SK-N-SH (cell line): ENCODE measurements at regions not wholly inside any gene's neighbourhood (a gene's known extent, or its start where the extent isn't known, plus 50 kb on each side); places are given as distances from the start of the nearest gene placed in this dataset.

ENCODE experiments used
- CTCF ChIA-PET: fragments of 300-600, 350-600 bp; formaldehyde crosslinking; extraction: SDS; loops from one replicate; lab custom pipeline; 2021; lab: Yijun Ruan, JAX
- POLR2A ChIA-PET: fragments of 350-600 bp; sonication (Branson Sonifier 250); formaldehyde crosslinking; extraction: SDS; loops from one replicate; lab custom pipeline; 2020; ENCODE audit warnings: antibody characterized with exemption, inconsistent platforms; lab: Yijun Ruan, JAX
- DNase-seq: peaks from one replicate; pipeline ENCODE4 v3.0.0; 2012
- H2AFZ ChIP-seq: fragments of 200-600 bp; sonication (generic); 2 replicates; pipeline ENCODE4 v1.8.1; 2016; ENCODE audit warnings: antibody characterized with exemption, mild to moderate bottlenecking, low read depth
- H3F3A ChIP-seq: fragments of 200-600 bp; sonication (generic); replicated peaks from 2 replicates; pipeline ENCODE3; 2016; ENCODE audit warnings: antibody characterized with exemption, mild to moderate bottlenecking; ENCODE audit not compliant: insufficient read depth
- H3K27ac ChIP-seq, 2 experiments: fragments of 200-500 bp in 1 of 2; fragments of 200-600 bp in 1 of 2; sonication (Bioruptor generic) in 1 of 2; sonication (generic), shearing (Covaris generic) in 1 of 2; 2 replicates each; pipeline versions ENCODE4 v1.5.1 to v1.6.1; 2014 to 2016; ENCODE audit warnings: low read depth in 2 of 2, inconsistent platforms in 1 of 2, low read length in 1 of 2, mild to moderate bottlenecking in 1 of 2, mixed read lengths in 1 of 2
- H3K27me3 ChIP-seq: fragments of 200-600 bp; sonication (generic), shearing (Covaris generic); 2 replicates; pipeline ENCODE4 v1.6.1; 2016; ENCODE audit warnings: mixed run types; ENCODE audit not compliant: insufficient read depth
- H3K36me3 ChIP-seq, 2 experiments: fragments of 200-500 bp in 1 of 2; fragments of 200-600 bp in 1 of 2; sonication (Bioruptor generic) in 1 of 2; sonication (generic) in 1 of 2; replicated peaks in 1 of 2; 2 replicates each; pipeline versions ENCODE3 to v1.5.1; 2014 to 2016; ENCODE audit warnings: low read length in 1 of 2, mild to moderate bottlenecking in 1 of 2; ENCODE audit not compliant: insufficient read depth in 2 of 2, control insufficient read depth in 1 of 2
- H3K4me1 ChIP-seq, 2 experiments: fragments of 200-500 bp in 1 of 2; fragments of 200-600 bp in 1 of 2; sonication (Bioruptor generic) in 1 of 2; sonication (generic), shearing (Covaris generic) in 1 of 2; 2 replicates each; pipeline versions ENCODE4 v1.5.1 to v1.6.1; 2014 to 2016; ENCODE audit warnings: low read depth in 1 of 2, low read length in 1 of 2, mixed run types in 1 of 2; ENCODE audit not compliant: insufficient read depth in 2 of 2, control insufficient read depth in 1 of 2
- H3K4me2 ChIP-seq: fragments of 200-600 bp; sonication (generic), shearing (Covaris generic); 2 replicates; pipeline ENCODE4 v1.6.1; 2017; ENCODE audit warnings: mixed run types
- H3K4me3 ChIP-seq, 2 experiments: fragments of 200-500 bp in 1 of 2; fragments of 200-600 bp in 1 of 2; sonication (Bioruptor generic) in 1 of 2; sonication (generic), shearing (Covaris generic) in 1 of 2; 2 replicates each; pipeline versions ENCODE4 v1.5.1 to v1.8.1; 2014 to 2016; ENCODE audit warnings: low read depth in 2 of 2, inconsistent platforms in 1 of 2, low read length in 1 of 2, mild to moderate bottlenecking in 1 of 2, mixed read lengths in 1 of 2, moderate library complexity in 1 of 2
- H3K79me2 ChIP-seq: fragments of 200-600 bp; sonication (generic); 2 replicates; pipeline ENCODE4 v1.8.1; 2017; ENCODE audit warnings: mild to moderate bottlenecking; ENCODE audit not compliant: insufficient read depth
- H3K9ac ChIP-seq: fragments of 200-600 bp; sonication (generic); 2 replicates; pipeline ENCODE4 v1.6.1; 2017; ENCODE audit warnings: mixed run types
- H3K9me2 ChIP-seq: fragments of 200-600 bp; sonication (generic); 2 replicates; pipeline ENCODE4 v1.6.1; 2017; ENCODE audit warnings: mixed run types
- H3K9me3 ChIP-seq: fragments of 200-600 bp; sonication (generic); 2 replicates; pipeline ENCODE4 v1.6.1; 2017; ENCODE audit warnings: mixed run types, mild to moderate bottlenecking, moderate library complexity
- H4K20me1 ChIP-seq: fragments of 200-600 bp; sonication (generic); 2 replicates; pipeline ENCODE4 v1.6.1; 2017; ENCODE audit warnings: mild to moderate bottlenecking, mixed run types; ENCODE audit not compliant: insufficient read depth
- ELF1 ChIP-seq: IDR thresholded peaks from 2 replicates; pipeline ENCODE4 v1.4.0; 2012
- FOSL2 ChIP-seq: IDR thresholded peaks from 2 replicates; pipeline ENCODE4 v1.4.0; 2012; ENCODE audit warnings: low read depth, mild to moderate bottlenecking, moderate library complexity, borderline replicate concordance
- FOXJ3 ChIP-seq: sonication (generic); formaldehyde crosslinking; IDR thresholded peaks from 2 replicates; pipeline ENCODE4 v1.5.1; 2020; ENCODE audit warnings: mild to moderate bottlenecking, missing genetic modification reagents
- GABPA ChIP-seq: IDR thresholded peaks from 2 replicates; pipeline ENCODE4 v1.4.0; 2012; ENCODE audit warnings: low read depth, mild to moderate bottlenecking
- GATA2 ChIP-seq: sonication (generic); formaldehyde crosslinking; IDR thresholded peaks from 2 replicates; pipeline ENCODE4 v1.5.0; 2020; ENCODE audit warnings: mild to moderate bottlenecking, missing genetic modification reagents
- JUND ChIP-seq: IDR thresholded peaks from 2 replicates; pipeline ENCODE4 v1.4.0; 2012
- MXI1 ChIP-seq: IDR thresholded peaks from 2 replicates; pipeline ENCODE4 v1.6.1; 2012; ENCODE audit warnings: mild to moderate bottlenecking, low read depth, low read length, improper control_type of control experiment
- NFIC ChIP-seq: IDR thresholded peaks from 2 replicates; pipeline ENCODE4 v1.4.0; 2012; ENCODE audit warnings: borderline replicate concordance
- NRF1 ChIP-seq: IDR thresholded peaks from 2 replicates; pipeline ENCODE4 v1.6.1; 2012; ENCODE audit warnings: low read depth, mild to moderate bottlenecking, low read length
- POLR2AphosphoS5 ChIP-seq: IDR thresholded peaks from 2 replicates; pipeline ENCODE4 v1.6.1; 2012; ENCODE audit warnings: low read depth, low read length
- RCOR1 ChIP-seq: fragments of 150-350 bp; IDR thresholded peaks from 2 replicates; pipeline ENCODE4 v1.6.1; 2017; ENCODE audit warnings: antibody characterized with exemption, low read length
- SIN3A ChIP-seq: IDR thresholded peaks from 2 replicates; pipeline ENCODE4 v1.6.1; 2012; ENCODE audit warnings: low read depth, mild to moderate bottlenecking, low read length, moderate library complexity, borderline replicate concordance
- SMC3 ChIP-seq: IDR thresholded peaks from 2 replicates; pipeline ENCODE4 v1.6.1; 2012; ENCODE audit warnings: low read depth, low read length, improper control_type of control experiment
- TAF1 ChIP-seq: IDR thresholded peaks from 2 replicates; pipeline ENCODE4 v1.6.1; 2012; ENCODE audit warnings: low read depth, mild to moderate bottlenecking, low read length, moderate library complexity, borderline replicate concordance
- TCF12 ChIP-seq: IDR thresholded peaks from 2 replicates; pipeline ENCODE4 v1.4.0; 2012
- WGBS: methylation state at CpG from one replicate; pipeline ENCODE4 v1.1.6; 2017; ENCODE audit warnings: low lambda C conversion rate; 5-methylcytosine and 5-hydroxymethylcytosine counted together
- TF ChIP-seq, protein P1 (sequence below): IDR thresholded peaks from 2 replicates; pipeline ENCODE4 v1.4.0; 2012; ENCODE audit warnings: low read depth
- TF ChIP-seq, protein P2 (sequence below): fragments of 150-350 bp; IDR thresholded peaks from 2 replicates; pipeline ENCODE4 v1.6.1; 2017; ENCODE audit warnings: antibody characterized with exemption, low read length, low read depth, borderline replicate concordance
- TF ChIP-seq, protein P3 (sequence below): IDR thresholded peaks from 2 replicates; pipeline ENCODE4; 2012
- TF ChIP-seq, protein P4 (sequence below): IDR thresholded peaks from 2 replicates; pipeline ENCODE4 v1.4.0; 2012; ENCODE audit warnings: low read depth, borderline replicate concordance
- TF ChIP-seq, protein P5 (sequence below): fragments of 200-600 bp; sonication (generic); IDR thresholded peaks from 2 replicates; pipeline ENCODE4 v1.6.1; 2017; ENCODE audit warnings: antibody characterized with exemption, mild to moderate bottlenecking, moderate library complexity
- TF ChIP-seq, protein P6 (sequence below): fragments of 150-350 bp; IDR thresholded peaks from 2 replicates; pipeline ENCODE4 v1.6.1; 2016; ENCODE audit warnings: mild to moderate bottlenecking, low read depth, low read length
- TF ChIP-seq, protein P7 (sequence below): IDR thresholded peaks from 2 replicates; pipeline ENCODE4 v1.4.0; 2012; ENCODE audit warnings: low read depth, borderline replicate concordance

DNA sequence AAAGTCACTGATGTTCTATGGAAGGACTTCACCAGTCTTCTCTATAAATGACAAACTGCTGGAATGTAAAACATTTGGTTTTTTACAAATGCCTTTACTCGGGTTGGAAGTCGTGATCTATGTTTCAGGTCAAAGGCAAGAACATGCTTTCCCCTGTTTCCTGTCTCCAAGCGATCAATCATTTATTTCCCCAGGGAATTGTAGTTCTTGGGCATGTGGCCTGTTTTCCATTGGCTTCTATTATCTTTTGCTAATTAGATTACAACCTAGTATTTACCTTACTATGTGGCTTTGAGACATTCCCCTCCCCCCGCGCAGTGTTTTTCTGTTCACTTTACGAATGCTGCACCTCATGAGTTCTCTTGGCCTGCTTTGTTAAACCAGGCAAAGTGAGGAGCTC is 684.2 kb downstream of the EPHA4 start:
- Histone ChIP-seq H3K4me1 (no peaks in the 10 kb centered on the region), H3K27me3 (no peaks in the 10 kb centered on the region), H3F3A (no peaks in the 10 kb centered on the region), H3K9ac (no peak overlapping the region), H3K79me2 (no peaks in the 10 kb centered on the region), H3K9me2 (no peaks in the 10 kb centered on the region), H2AFZ (no peak overlapping the region), H3K4me2 (no peak overlapping the region), H3K4me3 (no peak overlapping the region), H3K36me3 (no peaks in the 10 kb centered on the region), H3K9me3 (no peaks in the 10 kb centered on the region), H3K27ac (no peak overlapping the region), H4K20me1 (no peaks in the 10 kb centered on the region)
- POLR2A ChIA-PET, result no interaction called here
- 41% methylated on average over 6 of the region's 6 CpGs for WGBS
- CTCF ChIA-PET, result no interaction called here
- DNase-seq, result no peak
- TF ChIP-seq GATA2 (CRISPR knock-in tag) (no peak), MXI1 (no peak), TAF1 (no peak), NFIC (no peak), SIN3A (no peak)
- TF ChIP-seq, protein P1, sequence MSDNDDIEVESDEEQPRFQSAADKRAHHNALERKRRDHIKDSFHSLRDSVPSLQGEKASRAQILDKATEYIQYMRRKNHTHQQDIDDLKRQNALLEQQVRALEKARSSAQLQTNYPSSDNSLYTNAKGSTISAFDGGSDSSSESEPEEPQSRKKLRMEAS, result no peak

DNA sequence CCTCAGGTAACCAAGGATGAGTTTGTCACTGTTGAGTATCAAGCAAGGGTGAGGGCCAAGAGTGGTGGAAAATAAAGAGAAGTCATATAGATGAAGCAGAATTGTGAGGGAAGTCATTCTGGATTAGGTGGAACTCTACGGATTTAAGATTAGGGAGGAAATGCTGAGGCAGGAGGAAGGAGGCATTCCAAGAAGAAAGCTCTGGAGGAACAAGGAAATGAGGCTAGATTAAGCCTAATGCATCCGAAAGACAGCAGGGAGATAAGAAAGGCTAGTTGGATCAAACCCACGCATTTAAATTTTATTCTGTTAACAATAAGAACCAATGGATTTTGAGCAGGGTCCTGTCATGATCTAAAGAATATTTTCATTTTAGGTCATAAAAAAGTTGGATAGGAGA is 681.2 kb downstream of the EPHA4 start:
- no peaks in the 10 kb centered on the region for H3K9me3 ChIP-seq
- H3K27me3 ChIP-seq, result no peaks in the 10 kb centered on the region
- POLR2A ChIA-PET, result no interaction called here
- no peaks in the 10 kb centered on the region; a peak in 1 of 4 replicates for H3K4me1 ChIP-seq
- H3K9ac ChIP-seq, result no peak overlapping the region
- no peaks in the 10 kb centered on the region for H3K79me2 ChIP-seq
- no peak overlapping the region for H3K4me2 ChIP-seq
- no peak overlapping the region for H3K27ac ChIP-seq
- TF ChIP-seq ELF1, result no peak
- TF ChIP-seq GABPA, result no peak
- no peak for TF ChIP-seq JUND
- TF ChIP-seq FOSL2, result no peak
- no peak for TF ChIP-seq NFIC
- no peak for TF ChIP-seq POLR2AphosphoS5
- TF ChIP-seq SIN3A, result no peak
- no peak for TF ChIP-seq FOXJ3 (CRISPR knock-in tag)
- TF ChIP-seq, protein P2, sequence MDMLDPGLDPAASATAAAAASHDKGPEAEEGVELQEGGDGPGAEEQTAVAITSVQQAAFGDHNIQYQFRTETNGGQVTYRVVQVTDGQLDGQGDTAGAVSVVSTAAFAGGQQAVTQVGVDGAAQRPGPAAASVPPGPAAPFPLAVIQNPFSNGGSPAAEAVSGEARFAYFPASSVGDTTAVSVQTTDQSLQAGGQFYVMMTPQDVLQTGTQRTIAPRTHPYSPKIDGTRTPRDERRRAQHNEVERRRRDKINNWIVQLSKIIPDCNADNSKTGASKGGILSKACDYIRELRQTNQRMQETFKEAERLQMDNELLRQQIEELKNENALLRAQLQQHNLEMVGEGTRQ, result no peak
- no peak for TF ChIP-seq TCF12
- TF ChIP-seq SMC3, result no peak
- TF ChIP-seq, protein P3, sequence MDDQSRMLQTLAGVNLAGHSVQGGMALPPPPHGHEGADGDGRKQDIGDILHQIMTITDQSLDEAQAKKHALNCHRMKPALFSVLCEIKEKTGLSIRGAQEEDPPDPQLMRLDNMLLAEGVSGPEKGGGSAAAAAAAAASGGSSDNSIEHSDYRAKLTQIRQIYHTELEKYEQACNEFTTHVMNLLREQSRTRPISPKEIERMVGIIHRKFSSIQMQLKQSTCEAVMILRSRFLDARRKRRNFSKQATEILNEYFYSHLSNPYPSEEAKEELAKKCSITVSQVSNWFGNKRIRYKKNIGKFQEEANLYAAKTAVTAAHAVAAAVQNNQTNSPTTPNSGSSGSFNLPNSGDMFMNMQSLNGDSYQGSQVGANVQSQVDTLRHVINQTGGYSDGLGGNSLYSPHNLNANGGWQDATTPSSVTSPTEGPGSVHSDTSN, result no peak
- TF ChIP-seq, protein P4, sequence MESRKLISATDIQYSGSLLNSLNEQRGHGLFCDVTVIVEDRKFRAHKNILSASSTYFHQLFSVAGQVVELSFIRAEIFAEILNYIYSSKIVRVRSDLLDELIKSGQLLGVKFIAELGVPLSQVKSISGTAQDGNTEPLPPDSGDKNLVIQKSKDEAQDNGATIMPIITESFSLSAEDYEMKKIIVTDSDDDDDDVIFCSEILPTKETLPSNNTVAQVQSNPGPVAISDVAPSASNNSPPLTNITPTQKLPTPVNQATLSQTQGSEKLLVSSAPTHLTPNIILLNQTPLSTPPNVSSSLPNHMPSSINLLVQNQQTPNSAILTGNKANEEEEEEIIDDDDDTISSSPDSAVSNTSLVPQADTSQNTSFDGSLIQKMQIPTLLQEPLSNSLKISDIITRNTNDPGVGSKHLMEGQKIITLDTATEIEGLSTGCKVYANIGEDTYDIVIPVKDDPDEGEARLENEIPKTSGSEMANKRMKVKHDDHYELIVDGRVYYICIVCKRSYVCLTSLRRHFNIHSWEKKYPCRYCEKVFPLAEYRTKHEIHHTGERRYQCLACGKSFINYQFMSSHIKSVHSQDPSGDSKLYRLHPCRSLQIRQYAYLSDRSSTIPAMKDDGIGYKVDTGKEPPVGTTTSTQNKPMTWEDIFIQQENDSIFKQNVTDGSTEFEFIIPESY, result no peak
- TF ChIP-seq NRF1, result no peak
- no peak for TF ChIP-seq RCOR1
- TF ChIP-seq, protein P5, sequence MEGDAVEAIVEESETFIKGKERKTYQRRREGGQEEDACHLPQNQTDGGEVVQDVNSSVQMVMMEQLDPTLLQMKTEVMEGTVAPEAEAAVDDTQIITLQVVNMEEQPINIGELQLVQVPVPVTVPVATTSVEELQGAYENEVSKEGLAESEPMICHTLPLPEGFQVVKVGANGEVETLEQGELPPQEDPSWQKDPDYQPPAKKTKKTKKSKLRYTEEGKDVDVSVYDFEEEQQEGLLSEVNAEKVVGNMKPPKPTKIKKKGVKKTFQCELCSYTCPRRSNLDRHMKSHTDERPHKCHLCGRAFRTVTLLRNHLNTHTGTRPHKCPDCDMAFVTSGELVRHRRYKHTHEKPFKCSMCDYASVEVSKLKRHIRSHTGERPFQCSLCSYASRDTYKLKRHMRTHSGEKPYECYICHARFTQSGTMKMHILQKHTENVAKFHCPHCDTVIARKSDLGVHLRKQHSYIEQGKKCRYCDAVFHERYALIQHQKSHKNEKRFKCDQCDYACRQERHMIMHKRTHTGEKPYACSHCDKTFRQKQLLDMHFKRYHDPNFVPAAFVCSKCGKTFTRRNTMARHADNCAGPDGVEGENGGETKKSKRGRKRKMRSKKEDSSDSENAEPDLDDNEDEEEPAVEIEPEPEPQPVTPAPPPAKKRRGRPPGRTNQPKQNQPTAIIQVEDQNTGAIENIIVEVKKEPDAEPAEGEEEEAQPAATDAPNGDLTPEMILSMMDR, result no peak
- TF ChIP-seq, protein P6, sequence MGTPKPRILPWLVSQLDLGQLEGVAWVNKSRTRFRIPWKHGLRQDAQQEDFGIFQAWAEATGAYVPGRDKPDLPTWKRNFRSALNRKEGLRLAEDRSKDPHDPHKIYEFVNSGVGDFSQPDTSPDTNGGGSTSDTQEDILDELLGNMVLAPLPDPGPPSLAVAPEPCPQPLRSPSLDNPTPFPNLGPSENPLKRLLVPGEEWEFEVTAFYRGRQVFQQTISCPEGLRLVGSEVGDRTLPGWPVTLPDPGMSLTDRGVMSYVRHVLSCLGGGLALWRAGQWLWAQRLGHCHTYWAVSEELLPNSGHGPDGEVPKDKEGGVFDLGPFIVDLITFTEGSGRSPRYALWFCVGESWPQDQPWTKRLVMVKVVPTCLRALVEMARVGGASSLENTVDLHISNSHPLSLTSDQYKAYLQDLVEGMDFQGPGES, result no peak
- TF ChIP-seq, protein P7, sequence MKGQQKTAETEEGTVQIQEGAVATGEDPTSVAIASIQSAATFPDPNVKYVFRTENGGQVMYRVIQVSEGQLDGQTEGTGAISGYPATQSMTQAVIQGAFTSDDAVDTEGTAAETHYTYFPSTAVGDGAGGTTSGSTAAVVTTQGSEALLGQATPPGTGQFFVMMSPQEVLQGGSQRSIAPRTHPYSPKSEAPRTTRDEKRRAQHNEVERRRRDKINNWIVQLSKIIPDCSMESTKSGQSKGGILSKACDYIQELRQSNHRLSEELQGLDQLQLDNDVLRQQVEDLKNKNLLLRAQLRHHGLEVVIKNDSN, result no peak
- TF ChIP-seq, all 33 proteins: peak for 0
- no peaks in the 10 kb centered on the region for H4K20me1 ChIP-seq
- 10% methylated on average over 3 of the region's 3 CpGs for WGBS
- no peak for DNase-seq
- CTCF ChIA-PET, result no interaction called here
- H3F3A ChIP-seq, result no peaks in the 10 kb centered on the region
- no peaks in the 10 kb centered on the region for H3K36me3 ChIP-seq
- 0 out of 2 replicates have a peak, but pooled peaks cover 4% of the 10 kb centered on the region for H3K9me2 ChIP-seq
- no peak overlapping the region for H3K4me3 ChIP-seq
- H2AFZ ChIP-seq, result no peak overlapping the region
